ENCODE measurements at regions not wholly inside any gene's neighbourhood (a gene's known extent, or its start where the extent isn't known, plus 50 kb on each side); places are given as distances from the start of the nearest gene placed in this dataset.

GRCh38 chr22:25407226-25407858 lies 157.1 kb upstream of the GRK3 start:
- H3K36me3 ChIP-seq (ENCODE audit: control insufficient read depth in 4 of 4, insufficient read depth in 3 of 4, low read depth in 1 of 4, low read length in 3 of 4): no peaks in the 10 kb centered on the region
- WGBS: 98% methylated on average over 11 of the region's 11 CpGs
- no peak overlapping the region for H3K4me3 ChIP-seq (ENCODE audit: low read depth in 1 of 3, low read length in 3 of 3)
- H3K27ac ChIP-seq (ENCODE audit: low read depth in 1 of 2, low read length in 2 of 2): no peak overlapping the region
- no peaks in the 10 kb centered on the region for H3K27me3 ChIP-seq (ENCODE audit: control insufficient read depth in 4 of 4, insufficient read depth in 4 of 4, low read length in 3 of 4)
- no peak for TF ChIP-seq JUND (IDR thresholded peaks at IDR 0.05)
- no peak for DNase-seq (ENCODE audit: low spot score)
- H3K4me1 ChIP-seq (ENCODE audit: control insufficient read depth in 4 of 4, insufficient read depth in 4 of 4, low read length in 3 of 4): peaks cover 5 to 24% (median 20%) of the 10 kb centered on the region in 4 donors
- H3K9me3 ChIP-seq (ENCODE audit: control insufficient read depth in 4 of 4, low read length in 3 of 4): no peaks in the 10 kb centered on the region
- H3K9ac ChIP-seq (ENCODE audit: low read depth in 1 of 2, low read length in 2 of 2): no peak overlapping the region

GRCh38 chr22:25407859-25408229 lies 156.6 kb upstream of the GRK3 start:
- TF ChIP-seq EGR1 (IDR thresholded peaks at IDR 0.05; ENCODE audit: low read depth in 2 of 2) (no peak), RXRA (IDR thresholded peaks at IDR 0.05) (no peak), ZBTB33 (IDR thresholded peaks at IDR 0.05) (no peak), CTCF (IDR thresholded peaks at IDR 0.05; ENCODE audit: low read depth, low read length, missing input control) (no peak), JUND (IDR thresholded peaks at IDR 0.05) (no peak), REST (IDR thresholded peaks at IDR 0.05) (no peak), HNF4G (IDR thresholded peaks at IDR 0.05) (no peak), FOXA1 (IDR thresholded peaks at IDR 0.05) (no peak), RAD21 (IDR thresholded peaks at IDR 0.05) (no peak), SP1 (IDR thresholded peaks at IDR 0.05) (no peak), HNF4A (conservative IDR thresholded peaks at IDR 0.05) (no peak), FOXA2 (IDR thresholded peaks at IDR 0.05) (no peak), ATF3 (IDR thresholded peaks at IDR 0.05) (no peak), MAX (IDR thresholded peaks at IDR 0.05) (no peak)
- no peaks in the 10 kb centered on the region for H3K27me3 ChIP-seq (ENCODE audit: control insufficient read depth in 4 of 4, insufficient read depth in 4 of 4, low read length in 3 of 4)
- peaks cover 5 to 19% (median 15%) of the 10 kb centered on the region in 4 donors for H3K4me1 ChIP-seq (ENCODE audit: control insufficient read depth in 4 of 4, insufficient read depth in 4 of 4, low read length in 3 of 4)
- H3K36me3 ChIP-seq (ENCODE audit: control insufficient read depth in 4 of 4, insufficient read depth in 3 of 4, low read depth in 1 of 4, low read length in 3 of 4): no peaks in the 10 kb centered on the region
- DNase-seq (ENCODE audit: low spot score): no peak
- H3K9me3 ChIP-seq (ENCODE audit: control insufficient read depth in 4 of 4, low read length in 3 of 4): no peaks in the 10 kb centered on the region
- no peak overlapping the region for H3K27ac ChIP-seq (ENCODE audit: low read depth in 1 of 2, low read length in 2 of 2)
- no peak overlapping the region for H3K9ac ChIP-seq (ENCODE audit: low read depth in 1 of 2, low read length in 2 of 2)
- no peak overlapping the region for H3K4me3 ChIP-seq (ENCODE audit: low read depth in 1 of 3, low read length in 3 of 3)
- WGBS: 96% methylated on average over 2 of the region's 2 CpGs
